ENCODE measurements at regions not wholly inside any gene's neighbourhood (a gene's known extent, or its start where the extent isn't known, plus 50 kb on each side); places are given as distances from the start of the nearest gene placed in this dataset.

GRCh38 chr2:7765236-7765635, 848.0 kb downstream of the RNF144A start:
- H3K36me3 ChIP-seq (replicated peaks in 1 of 2; ENCODE audit: control insufficient read depth in 2 of 2, insufficient read depth in 2 of 2, low read length in 2 of 2): peaks cover 0 to 1% of the 10 kb centered on the region in 2 donors
- no peak overlapping the region for H3K4ac ChIP-seq (ENCODE audit: low read length)
- H3K23ac ChIP-seq (ENCODE audit: low read depth, low read length, poor library complexity): no peak overlapping the region
- H3K4me3 ChIP-seq (ENCODE audit: low read length in 2 of 2): no peak overlapping the region
- no peak overlapping the region for H4K8ac ChIP-seq (ENCODE audit: low read depth, low read length)
- no peak overlapping the region for H3K18ac ChIP-seq (ENCODE audit: low read length)
- no peak overlapping the region for H3K4me2 ChIP-seq (ENCODE audit: insufficient read depth, low read length, poor library complexity, severe bottlenecking)
- no peak overlapping the region for H2BK120ac ChIP-seq (ENCODE audit: low read depth, low read length)
- H3K14ac ChIP-seq (ENCODE audit: low read length): no peak overlapping the region
- peaks cover 4 to 10% of the 10 kb centered on the region in 2 donors for H3K9me3 ChIP-seq (replicated peaks in 1 of 2; ENCODE audit: control insufficient read depth in 2 of 2, insufficient read depth in 1 of 2, low read depth in 1 of 2, low read length in 2 of 2)
- 100% methylated on average over 1 of the region's 1 CpG; no CpG with 5 or more reads in 1 of the 2 donors for WGBS, 2 donors (ENCODE audit: extremely low coverage in 2 of 2, insufficient read length in 2 of 2, insufficient replicate concordance in 1 of 2)
- no peak overlapping the region for H2BK5ac ChIP-seq (ENCODE audit: low read length)
- H3K4me1 ChIP-seq (ENCODE audit: control insufficient read depth in 2 of 2, insufficient read depth in 1 of 2, low read depth in 1 of 2, low read length in 2 of 2): no peaks in the 10 kb centered on the region
- H2BK12ac ChIP-seq (ENCODE audit: low read length): no peak overlapping the region
- H4K91ac ChIP-seq (ENCODE audit: low read depth, low read length, poor library complexity): no peak overlapping the region
- no peak overlapping the region for H3K27ac ChIP-seq (replicated peaks; ENCODE audit: low read length)
- H2BK15ac ChIP-seq (ENCODE audit: low read length): no peak overlapping the region
- no peaks in the 10 kb centered on the region for H3K79me1 ChIP-seq (ENCODE audit: low read depth, low read length)
- no peak overlapping the region for H3K9ac ChIP-seq (ENCODE audit: low read depth, low read length, poor library complexity)
- H2AFZ ChIP-seq (ENCODE audit: low read length): no peak overlapping the region
- peaks cover 0 to 5% (median 0%) of the 10 kb centered on the region in 3 experiments for H3K27me3 ChIP-seq (ENCODE audit: control insufficient read depth in 3 of 3, insufficient read depth in 3 of 3, low read depth in 1 of 3, low read length in 3 of 3)
- no peak for DNase-seq (ENCODE audit: low spot score)
- H2AK5ac ChIP-seq (ENCODE audit: low read depth, low read length): no peak overlapping the region

- Histone ChIP-seq H3K4me2 (ENCODE audit: insufficient read depth, low read length, poor library complexity, severe bottlenecking) (no peak overlapping the region), H2AFZ (ENCODE audit: low read length) (no peak overlapping the region), H3K4ac (ENCODE audit: low read length) (no peak overlapping the region), H3K27me3 (ENCODE audit: control insufficient read depth in 3 of 3, insufficient read depth in 3 of 3, low read depth in 1 of 3, low read length in 3 of 3) (peaks cover 0 to 5% (median 0%) of the 10 kb centered on the region in 3 experiments), H4K91ac (ENCODE audit: low read depth, low read length, poor library complexity) (no peak overlapping the region), H2BK12ac (ENCODE audit: low read length) (no peak overlapping the region), H3K4me1 (ENCODE audit: control insufficient read depth in 2 of 2, insufficient read depth in 1 of 2, low read depth in 1 of 2, low read length in 2 of 2) (no peaks in the 10 kb centered on the region), H4K8ac (ENCODE audit: low read depth, low read length) (no peak overlapping the region), H2BK5ac (ENCODE audit: low read length) (no peak overlapping the region), H2AK5ac (ENCODE audit: low read depth, low read length) (no peak overlapping the region), H3K23ac (ENCODE audit: low read depth, low read length, poor library complexity) (no peak overlapping the region), H3K14ac (ENCODE audit: low read length) (no peak overlapping the region), H3K18ac (ENCODE audit: low read length) (no peak overlapping the region), H3K79me1 (ENCODE audit: low read depth, low read length) (no peaks in the 10 kb centered on the region), H3K27ac (replicated peaks; ENCODE audit: low read length) (no peak overlapping the region), H3K9me3 (replicated peaks in 1 of 2; ENCODE audit: control insufficient read depth in 2 of 2, insufficient read depth in 1 of 2, low read depth in 1 of 2, low read length in 2 of 2) (peaks cover 4 to 10% of the 10 kb centered on the region in 2 donors), H3K36me3 (replicated peaks in 1 of 2; ENCODE audit: control insufficient read depth in 2 of 2, insufficient read depth in 2 of 2, low read length in 2 of 2) (peaks cover 0 to 1% of the 10 kb centered on the region in 2 donors), H2BK120ac (ENCODE audit: low read depth, low read length) (no peak overlapping the region), H3K9ac (ENCODE audit: low read depth, low read length, poor library complexity) (no peak overlapping the region), H2BK15ac (ENCODE audit: low read length) (no peak overlapping the region), H3K4me3 (ENCODE audit: low read length in 2 of 2) (no peak overlapping the region)
- no peak for DNase-seq (ENCODE audit: low spot score)
- no CpG with 5 or more reads among the region's 8 CpGs for WGBS, 2 donors (ENCODE audit: extremely low coverage in 2 of 2, insufficient read length in 2 of 2, insufficient replicate concordance in 1 of 2)
Measured at GRCh38 chr2:7766088-7766722, 849.0 kb downstream of the RNF144A start.

- H3K4me2 ChIP-seq (ENCODE audit: insufficient read depth, low read length, poor library complexity, severe bottlenecking): no peak overlapping the region
- H2BK120ac ChIP-seq (ENCODE audit: low read depth, low read length): peak overlapping the region; percentile 5
- no peak for DNase-seq (ENCODE audit: low spot score)
- H3K27ac ChIP-seq (replicated peaks; ENCODE audit: low read length): no peak overlapping the region
- H3K18ac ChIP-seq (ENCODE audit: low read length): peak overlapping the region; percentile 74
- H3K4me3 ChIP-seq (ENCODE audit: low read length in 2 of 2): no peak overlapping the region
- peak overlapping the region; percentile 54 for H4K8ac ChIP-seq (ENCODE audit: low read depth, low read length)
- H2BK15ac ChIP-seq (ENCODE audit: low read length): peak overlapping the region; percentile 56
- no peaks in the 10 kb centered on the region for H3K4me1 ChIP-seq (ENCODE audit: control insufficient read depth in 2 of 2, insufficient read depth in 1 of 2, low read depth in 1 of 2, low read length in 2 of 2)
- H2BK5ac ChIP-seq (ENCODE audit: low read length): no peak overlapping the region
- no CpG with 5 or more reads among the region's 26 CpGs for WGBS, 2 donors (ENCODE audit: extremely low coverage in 2 of 2, insufficient read length in 2 of 2, insufficient replicate concordance in 1 of 2)
- H2BK12ac ChIP-seq (ENCODE audit: low read length): peak overlapping the region; percentile 16
- H3K9ac ChIP-seq (ENCODE audit: low read depth, low read length, poor library complexity): no peak overlapping the region
- peak overlapping the region; percentile 88 for H4K91ac ChIP-seq (ENCODE audit: low read depth, low read length, poor library complexity)
- no peak overlapping the region for H2AFZ ChIP-seq (ENCODE audit: low read length)
- no peaks in the 10 kb centered on the region for H3K79me1 ChIP-seq (ENCODE audit: low read depth, low read length)
- H2AK5ac ChIP-seq (ENCODE audit: low read depth, low read length): peak overlapping the region; percentile 93
- peaks cover 4 to 10% of the 10 kb centered on the region in 2 donors for H3K9me3 ChIP-seq (replicated peaks in 1 of 2; ENCODE audit: control insufficient read depth in 2 of 2, insufficient read depth in 1 of 2, low read depth in 1 of 2, low read length in 2 of 2)
- H3K27me3 ChIP-seq (ENCODE audit: control insufficient read depth in 3 of 3, insufficient read depth in 3 of 3, low read depth in 1 of 3, low read length in 3 of 3): peaks cover 0 to 5% (median 0%) of the 10 kb centered on the region in 3 experiments
- H3K36me3 ChIP-seq (replicated peaks in 1 of 2; ENCODE audit: control insufficient read depth in 2 of 2, insufficient read depth in 2 of 2, low read length in 2 of 2): peaks cover 0 to 1% of the 10 kb centered on the region in 2 donors
- H3K4ac ChIP-seq (ENCODE audit: low read length): peak overlapping the region; percentile 56
- no peak overlapping the region for H3K14ac ChIP-seq (ENCODE audit: low read length)
- H3K23ac ChIP-seq (ENCODE audit: low read depth, low read length, poor library complexity): peak overlapping the region; percentile 77
Measured at GRCh38 chr2:7766978-7767565, 849.9 kb downstream of the RNF144A start.

- 100% methylated on average over 1 of the region's 4 CpGs; no CpG with 5 or more reads in 1 of the 2 donors for WGBS, 2 donors (ENCODE audit: extremely low coverage in 2 of 2, insufficient read length in 2 of 2, insufficient replicate concordance in 1 of 2)
- no peak overlapping the region for H3K27ac ChIP-seq (replicated peaks; ENCODE audit: low read length)
Measured at GRCh38 chr2:7767902-7768301, 850.7 kb downstream of the RNF144A start.

More at GRCh38 chr2:7767902-7768301, 850.7 kb downstream of the RNF144A start:
- peak overlapping the region; percentile 25 for H3K14ac ChIP-seq (ENCODE audit: low read length)
- no peak overlapping the region for H4K8ac ChIP-seq (ENCODE audit: low read depth, low read length)
- no peaks in the 10 kb centered on the region for H3K4me1 ChIP-seq (ENCODE audit: control insufficient read depth in 2 of 2, insufficient read depth in 1 of 2, low read depth in 1 of 2, low read length in 2 of 2)
- no peak overlapping the region for H2BK5ac ChIP-seq (ENCODE audit: low read length)
- peak overlapping the region in 1 of 2 donors; percentile 67 for H3K4me3 ChIP-seq (ENCODE audit: low read length in 2 of 2)
- H3K79me1 ChIP-seq (ENCODE audit: low read depth, low read length): no peaks in the 10 kb centered on the region
- no peak overlapping the region for H2AK5ac ChIP-seq (ENCODE audit: low read depth, low read length)
- H3K9ac ChIP-seq (ENCODE audit: low read depth, low read length, poor library complexity): no peak overlapping the region
- no peak overlapping the region for H3K4me2 ChIP-seq (ENCODE audit: insufficient read depth, low read length, poor library complexity, severe bottlenecking)
- H3K36me3 ChIP-seq (replicated peaks in 1 of 2; ENCODE audit: control insufficient read depth in 2 of 2, insufficient read depth in 2 of 2, low read length in 2 of 2): peaks cover 0 to 1% of the 10 kb centered on the region in 2 donors
- no peak overlapping the region for H2AFZ ChIP-seq (ENCODE audit: low read length)
- H2BK15ac ChIP-seq (ENCODE audit: low read length): no peak overlapping the region
- H2BK120ac ChIP-seq (ENCODE audit: low read depth, low read length): no peak overlapping the region
- peaks cover 0 to 5% (median 0%) of the 10 kb centered on the region in 3 experiments for H3K27me3 ChIP-seq (ENCODE audit: control insufficient read depth in 3 of 3, insufficient read depth in 3 of 3, low read depth in 1 of 3, low read length in 3 of 3)
- H3K9me3 ChIP-seq (replicated peaks in 1 of 2; ENCODE audit: control insufficient read depth in 2 of 2, insufficient read depth in 1 of 2, low read depth in 1 of 2, low read length in 2 of 2): peaks cover 4 to 10% of the 10 kb centered on the region in 2 donors
- peak overlapping the region; percentile 91 for H2BK12ac ChIP-seq (ENCODE audit: low read length)
- H4K91ac ChIP-seq (ENCODE audit: low read depth, low read length, poor library complexity): peak overlapping the region; percentile 56
- H3K18ac ChIP-seq (ENCODE audit: low read length): peak overlapping the region; percentile 36
- no peak for DNase-seq (ENCODE audit: low spot score)
- H3K23ac ChIP-seq (ENCODE audit: low read depth, low read length, poor library complexity): peak overlapping the region; percentile 34
- no peak overlapping the region for H3K4ac ChIP-seq (ENCODE audit: low read length)

Measured in neuronal stem cell (in vitro differentiated cells).